SK-N-SH treated with all-trans-retinoic acid at 6 μM for 48 hours (cell line): ENCODE measurements at regions not wholly inside any gene's neighbourhood (a gene's known extent, or its start where the extent isn't known, plus 50 kb on each side); places are given as distances from the start of the nearest gene placed in this dataset.

ENCODE experiments used
- ATAC-seq: fragments of 200-7000 bp; cut with Tn5 transposase; 3 replicates; pipeline ENCODE4 v1.9.1; 2020; ENCODE audit warnings: mild to moderate bottlenecking, moderate library complexity
- ARNTL ChIP-seq: fragments of 450-650 bp; formaldehyde crosslinking; IDR thresholded peaks from 2 replicates; pipeline ENCODE4 v1.5.0; 2020; ENCODE audit warnings: low read depth, mild to moderate bottlenecking, moderate library complexity, borderline replicate concordance
- BACH2 ChIP-seq: fragments of 250-450 bp; sonication (Bioruptor Pico); IDR thresholded peaks from 2 replicates; pipeline ENCODE4 v1.9.0; 2021; ENCODE audit warnings: mild to moderate bottlenecking, borderline replicate concordance
- CREB5 ChIP-seq: fragments of 250-450 bp; sonication (Bioruptor Pico); IDR thresholded peaks from 2 replicates; pipeline ENCODE4 v1.5.1; 2020; ENCODE audit warnings: low read depth, mild to moderate bottlenecking, moderate library complexity
- CSDC2 ChIP-seq: fragments of 250-450 bp; sonication (Bioruptor Pico); IDR thresholded peaks from 2 replicates; pipeline ENCODE4 v1.5.0; 2020; ENCODE audit warnings: mild to moderate bottlenecking, moderate library complexity
- CSRNP3 ChIP-seq: fragments of 250-450 bp; sonication (Bioruptor Pico); IDR thresholded peaks from 2 replicates; pipeline ENCODE4 v1.5.1; 2021; ENCODE audit warnings: mild to moderate bottlenecking, moderate library complexity
- ESRRG ChIP-seq: fragments of 250-450 bp; sonication (Bioruptor Pico); IDR thresholded peaks from 2 replicates; pipeline ENCODE4 v1.6.1; 2021; ENCODE audit warnings: mild to moderate bottlenecking
- GLIS3 ChIP-seq: fragments of 250-450 bp; sonication (Bioruptor Pico); IDR thresholded peaks from 2 replicates; pipeline ENCODE4 v1.5.0; 2020; ENCODE audit warnings: mild to moderate bottlenecking, moderate library complexity
- ISL1 ChIP-seq: fragments of 250-450 bp; sonication (Bioruptor Pico); IDR thresholded peaks from 2 replicates; pipeline ENCODE4 v2.1.2; 2022; ENCODE audit warnings: mild to moderate bottlenecking, moderate library complexity
- OSR1 ChIP-seq: fragments of 250-450 bp; sonication (Bioruptor Pico); IDR thresholded peaks from 2 replicates; pipeline ENCODE4 v1.8.0; 2022; ENCODE audit warnings: moderate library complexity, mild to moderate bottlenecking, inconsistent platforms
- PATZ1 ChIP-seq: fragments of 250-450 bp; sonication (Bioruptor Pico); IDR thresholded peaks from 2 replicates; pipeline ENCODE4 v1.8.0; 2020; ENCODE audit warnings: mild to moderate bottlenecking, moderate library complexity, borderline replicate concordance
- POU6F1 ChIP-seq: fragments of 250-450 bp; sonication (Bioruptor Pico); IDR thresholded peaks from 2 replicates; pipeline ENCODE4 v1.8.0; 2021; ENCODE audit warnings: low read depth, mild to moderate bottlenecking, moderate library complexity, borderline replicate concordance
- PPARA ChIP-seq: fragments of 250-450 bp; sonication (Bioruptor Pico); IDR thresholded peaks from 2 replicates; pipeline ENCODE4 v1.5.0; 2020; ENCODE audit warnings: mild to moderate bottlenecking, borderline replicate concordance
- SNAI2 ChIP-seq: fragments of 250-450 bp; sonication (Bioruptor Pico); IDR thresholded peaks from 2 replicates; pipeline ENCODE4 v1.5.0; 2020; ENCODE audit warnings: mild to moderate bottlenecking, moderate library complexity
- TCF4 ChIP-seq: fragments of 250-450 bp; sonication (Bioruptor Pico); IDR thresholded peaks from 2 replicates; pipeline ENCODE4 v1.8.0; 2021; ENCODE audit warnings: mild to moderate bottlenecking, moderate library complexity, borderline replicate concordance
- TOX ChIP-seq: fragments of 250-450 bp; sonication (Bioruptor Pico); IDR thresholded peaks from 2 replicates; pipeline ENCODE4 v1.8.0; 2021; ENCODE audit warnings: mild to moderate bottlenecking, moderate library complexity, borderline replicate concordance
- ZC3H10 ChIP-seq: fragments of 250-450 bp; sonication (Bioruptor Pico); IDR thresholded peaks from 2 replicates; pipeline ENCODE4 v1.5.1; 2021; ENCODE audit warnings: mild to moderate bottlenecking, moderate library complexity
- ZFP3 ChIP-seq: fragments of 250-450 bp; sonication (Bioruptor Pico); IDR thresholded peaks from 2 replicates; pipeline ENCODE4 v1.5.0; 2020; ENCODE audit warnings: mild to moderate bottlenecking, moderate library complexity
- ZFP30 ChIP-seq: fragments of 450-650 bp; formaldehyde crosslinking; IDR thresholded peaks from 2 replicates; pipeline ENCODE4 v1.5.0; 2022; ENCODE audit warnings: mild to moderate bottlenecking, moderate library complexity
- ZNF565 ChIP-seq: fragments of 450-650 bp; formaldehyde crosslinking; conservative IDR thresholded peaks from 2 replicates; pipeline ENCODE4 v1.5.0; 2020; ENCODE audit warnings: low read depth, mild to moderate bottlenecking, moderate library complexity
- ZNF70 ChIP-seq: fragments of 450-650 bp; formaldehyde crosslinking; IDR thresholded peaks from 2 replicates; pipeline ENCODE4 v1.5.0; 2020; ENCODE audit warnings: mild to moderate bottlenecking, moderate library complexity
- ZNF8 ChIP-seq: fragments of 450-650 bp; formaldehyde crosslinking; IDR thresholded peaks from 2 replicates; pipeline ENCODE4 v1.5.0; 2020; ENCODE audit warnings: mild to moderate bottlenecking, moderate library complexity

- TF ChIP-seq CSRNP3 (CRISPR knock-in tag) (no peak), ARNTL (CRISPR knock-in tag) (no peak), ZFP30 (CRISPR knock-in tag) (no peak), ZC3H10 (CRISPR knock-in tag) (no peak), GLIS3 (CRISPR knock-in tag) (no peak)
- TF ChIP-seq, all 23 proteins: peak for 0
Observed at GRCh38 chr17:12512694-12513355, 152.9 kb upstream of the MYOCD start (continued).

- no peak for ATAC-seq
- TF ChIP-seq BACH2 (CRISPR knock-in tag) (no peak), ZNF8 (no peak), ZC3H10 (CRISPR knock-in tag) (no peak), PATZ1 (CRISPR knock-in tag) (no peak), TCF4 (CRISPR knock-in tag) (no peak), ZFP3 (CRISPR knock-in tag) (no peak), ESRRG (CRISPR knock-in tag) (no peak), ISL1 (no peak), OSR1 (CRISPR knock-in tag) (no peak), POU6F1 (CRISPR knock-in tag) (no peak), ZNF565 (CRISPR knock-in tag) (no peak), ZFP30 (CRISPR knock-in tag) (no peak), CREB5 (CRISPR knock-in tag) (no peak), TOX (no peak), CSDC2 (CRISPR knock-in tag) (no peak), SNAI2 (CRISPR knock-in tag) (no peak)
- TF ChIP-seq, all 23 proteins: peak for 0
Observed at GRCh38 chr17:12514596-12514995, 151.1 kb upstream of the MYOCD start.

GRCh38 chr17:12519956-12520594, 145.6 kb upstream of the MYOCD start:
- no peak for ATAC-seq
- TF ChIP-seq CSDC2 (CRISPR knock-in tag) = no peak

- ATAC-seq = no peak
- TF ChIP-seq ZNF70 (CRISPR knock-in tag) = no peak
- no peak for TF ChIP-seq PATZ1 (CRISPR knock-in tag)
- no peak for TF ChIP-seq PPARA (CRISPR knock-in tag)
- TF ChIP-seq TOX = no peak
- TF ChIP-seq GLIS3 (CRISPR knock-in tag) = no peak
- TF ChIP-seq ZFP30 (CRISPR knock-in tag) = no peak
- TF ChIP-seq CSRNP3 (CRISPR knock-in tag) = no peak
- no peak for TF ChIP-seq ARNTL (CRISPR knock-in tag)
- TF ChIP-seq CSDC2 (CRISPR knock-in tag) = no peak
- no peak for TF ChIP-seq CREB5 (CRISPR knock-in tag)
- TF ChIP-seq ESRRG (CRISPR knock-in tag) = no peak
- TF ChIP-seq OSR1 (CRISPR knock-in tag) = no peak
- TF ChIP-seq ISL1 = no peak
- no peak for TF ChIP-seq ZFP3 (CRISPR knock-in tag)
- no peak for TF ChIP-seq ZNF8
Observed at GRCh38 chr17:12521416-12521815, 144.3 kb upstream of the MYOCD start.
